Erythroblast (primary cell): ENCODE measurements at regions not wholly inside any gene's neighbourhood (a gene's known extent, or its start where the extent isn't known, plus 50 kb on each side); places are given as distances from the start of the nearest gene placed in this dataset.
"Not testable (repeated sequence)": the region's sequence is repeated elsewhere in the genome, so short reads cannot be mapped to it uniquely, and the experiment has no call there.

Experiments
- GATA1 ChIP-seq: IDR thresholded peaks from 2 replicates; pipeline ENCODE4 v1.6.1; 2011; ENCODE audit warnings: low read depth, mild to moderate bottlenecking, control low read depth, low read length, moderate library complexity
- POLR2A ChIP-seq: IDR thresholded peaks from 2 replicates; pipeline ENCODE4 v1.6.1; 2011; ENCODE audit warnings: mild to moderate bottlenecking, low read length

DNA sequence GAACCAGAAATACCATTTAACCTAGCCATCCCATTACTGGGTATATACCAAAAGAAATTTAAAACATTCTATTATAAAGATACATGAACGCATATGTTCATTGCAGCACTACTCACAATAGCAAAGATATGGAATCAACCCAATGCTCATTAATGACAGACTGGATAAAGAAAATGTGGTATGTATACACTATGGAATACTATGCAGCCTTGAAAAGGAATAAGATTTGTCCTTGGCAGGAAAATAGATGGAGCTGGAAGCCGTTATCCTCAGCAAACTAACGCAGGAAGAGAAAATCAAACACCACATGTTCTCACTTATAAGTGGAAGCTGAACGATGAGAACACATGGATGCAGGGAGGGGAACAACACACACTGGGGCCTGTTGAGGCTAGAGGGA lies 146.1 kb upstream of the HMGA2 start:
- TF ChIP-seq POLR2A, GATA1: not testable (repeated sequence)
